ENCODE measurements at regions not wholly inside any gene's neighbourhood (a gene's known extent, or its start where the extent isn't known, plus 50 kb on each side); places are given as distances from the start of the nearest gene placed in this dataset.

GRCh38 chr2:185360776-185361175 is 377.8 kb upstream of the FSIP2 start:
- Histone ChIP-seq H3K4me2 (ENCODE audit: insufficient read depth, low read length) (no peak overlapping the region), H3K9me3 (ENCODE audit: low read depth, low read length) (no peaks in the 10 kb centered on the region), H3K79me2 (ENCODE audit: insufficient read depth, low read length) (no peaks in the 10 kb centered on the region), H3K36me3 (ENCODE audit: insufficient read depth, low read length) (no peaks in the 10 kb centered on the region), H3K4me3 (ENCODE audit: insufficient read depth, low read length) (no peak overlapping the region), H2AFZ (ENCODE audit: low read length) (no peak overlapping the region), H3K4me1 (ENCODE audit: insufficient read depth, low read length) (no peaks in the 10 kb centered on the region), H3K27me3 (ENCODE audit: insufficient read depth, low read length) (no peaks in the 10 kb centered on the region), H3K27ac (ENCODE audit: low read depth, low read length) (no peak overlapping the region), H4K20me1 (ENCODE audit: insufficient read depth, low read length) (no peaks in the 10 kb centered on the region)
- DNase-seq (ENCODE audit: insufficient read length, low spot score, missing footprints): no peak
- no peak for TF ChIP-seq CTCF (IDR thresholded peaks at IDR 0.05; ENCODE audit: extremely low read depth, low read depth, low read length)

DNA sequence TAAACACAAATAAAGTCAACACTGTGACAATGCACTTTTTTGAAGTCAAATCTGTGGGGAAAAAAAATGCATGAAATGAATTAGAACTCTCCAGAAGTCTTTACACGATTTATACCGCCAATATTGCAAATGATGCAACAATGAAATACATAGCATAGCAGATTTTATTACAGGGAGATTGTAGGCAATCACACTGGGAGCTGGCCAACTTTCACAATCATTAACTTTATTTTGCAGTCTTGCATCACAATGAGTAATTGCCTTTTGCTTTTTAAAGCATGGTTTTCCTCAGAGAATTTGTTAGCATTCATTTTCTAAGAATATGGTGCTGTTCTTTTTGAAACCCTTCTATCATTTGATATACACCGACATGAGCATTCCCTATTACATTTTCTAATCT is 366.4 kb upstream of the FSIP2 start:
- no peaks in the 10 kb centered on the region for H3K79me2 ChIP-seq (ENCODE audit: insufficient read depth, low read length)
- no peaks in the 10 kb centered on the region for H3K4me1 ChIP-seq (ENCODE audit: insufficient read depth, low read length)
- no peak for TF ChIP-seq CTCF (IDR thresholded peaks at IDR 0.05; ENCODE audit: extremely low read depth, low read depth, low read length)
- no peaks in the 10 kb centered on the region for H4K20me1 ChIP-seq (ENCODE audit: insufficient read depth, low read length)
- no peak overlapping the region for H3K4me2 ChIP-seq (ENCODE audit: insufficient read depth, low read length)
- no peak for DNase-seq (ENCODE audit: insufficient read length, low spot score, missing footprints)
- no peaks in the 10 kb centered on the region for H3K27me3 ChIP-seq (ENCODE audit: insufficient read depth, low read length)
- no peaks in the 10 kb centered on the region for H3K36me3 ChIP-seq (ENCODE audit: insufficient read depth, low read length)
- no peak overlapping the region for H2AFZ ChIP-seq (ENCODE audit: low read length)
- no peak overlapping the region for H3K4me3 ChIP-seq (ENCODE audit: insufficient read depth, low read length)
- H3K9me3 ChIP-seq (ENCODE audit: low read depth, low read length): no peaks in the 10 kb centered on the region
- no peak overlapping the region for H3K27ac ChIP-seq (ENCODE audit: low read depth, low read length)

- Histone ChIP-seq H3K4me2 (ENCODE audit: insufficient read depth, low read length) (no peak overlapping the region), H4K20me1 (ENCODE audit: insufficient read depth, low read length) (no peaks in the 10 kb centered on the region), H2AFZ (ENCODE audit: low read length) (no peak overlapping the region), H3K9me3 (ENCODE audit: low read depth, low read length) (no peaks in the 10 kb centered on the region), H3K4me1 (ENCODE audit: insufficient read depth, low read length) (no peaks in the 10 kb centered on the region), H3K27me3 (ENCODE audit: insufficient read depth, low read length) (no peaks in the 10 kb centered on the region), H3K79me2 (ENCODE audit: insufficient read depth, low read length) (no peaks in the 10 kb centered on the region), H3K27ac (ENCODE audit: low read depth, low read length) (no peak overlapping the region), H3K36me3 (ENCODE audit: insufficient read depth, low read length) (no peaks in the 10 kb centered on the region), H3K4me3 (ENCODE audit: insufficient read depth, low read length) (no peak overlapping the region)
- DNase-seq (ENCODE audit: insufficient read length, low spot score, missing footprints): no peak
- no peak for TF ChIP-seq CTCF (IDR thresholded peaks at IDR 0.05; ENCODE audit: extremely low read depth, low read depth, low read length)
These were observed 365.4 kb upstream of the FSIP2 start for GRCh38 chr2:185373229-185373628.

DNA sequence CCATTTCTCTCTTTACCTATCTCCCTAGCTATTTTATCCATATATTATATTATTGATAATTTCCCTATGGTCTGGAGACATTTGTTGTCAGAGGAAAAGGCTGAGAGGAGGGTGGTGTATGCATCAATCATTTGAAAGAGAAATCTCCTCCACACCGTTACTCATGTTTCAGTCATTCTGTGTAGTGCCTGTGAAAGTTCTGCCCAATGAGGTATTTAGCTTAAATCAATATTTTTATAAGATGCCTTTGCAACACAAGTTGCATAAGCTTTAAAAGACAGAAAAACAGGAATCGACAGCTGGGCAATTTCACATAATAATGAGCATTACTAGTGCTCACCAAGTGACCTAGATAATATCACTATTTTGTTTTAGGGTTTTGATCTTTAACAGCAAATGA is 363.7 kb upstream of the FSIP2 start:
- Histone ChIP-seq H4K20me1 (ENCODE audit: insufficient read depth, low read length) (no peaks in the 10 kb centered on the region), H2AFZ (ENCODE audit: low read length) (no peak overlapping the region), H3K27me3 (ENCODE audit: insufficient read depth, low read length) (no peaks in the 10 kb centered on the region), H3K4me3 (ENCODE audit: insufficient read depth, low read length) (no peak overlapping the region), H3K9me3 (ENCODE audit: low read depth, low read length) (no peaks in the 10 kb centered on the region), H3K4me1 (ENCODE audit: insufficient read depth, low read length) (no peaks in the 10 kb centered on the region), H3K4me2 (ENCODE audit: insufficient read depth, low read length) (no peak overlapping the region), H3K36me3 (ENCODE audit: insufficient read depth, low read length) (no peaks in the 10 kb centered on the region), H3K27ac (ENCODE audit: low read depth, low read length) (no peak overlapping the region), H3K79me2 (ENCODE audit: insufficient read depth, low read length) (no peaks in the 10 kb centered on the region)
- DNase-seq (ENCODE audit: insufficient read length, low spot score, missing footprints): no peak
- TF ChIP-seq CTCF (IDR thresholded peaks at IDR 0.05; ENCODE audit: extremely low read depth, low read depth, low read length): no peak
